Nephron progenitor cell (in vitro differentiated cells): ENCODE measurements at regions not wholly inside any gene's neighbourhood (a gene's known extent, or its start where the extent isn't known, plus 50 kb on each side); places are given as distances from the start of the nearest gene placed in this dataset.

ENCODE experiments used
- DNase-seq: peaks from one replicate; pipeline ENCODE4 v3.0.0; 2021
- H3K27ac Mint-ChIP-seq: 2 replicates; pipeline ENCODE4 v1.8.0; 2021; ENCODE audit warnings: mild to moderate bottlenecking, moderate library complexity, mixed read lengths
- H3K27me3 Mint-ChIP-seq: 2 replicates; pipeline ENCODE4 v1.8.0; 2021; ENCODE audit warnings: mild to moderate bottlenecking, low read depth, mixed read lengths; ENCODE audit not compliant: poor library complexity
- H3K36me3 Mint-ChIP-seq: 2 replicates; pipeline ENCODE4 v1.8.0; 2021; ENCODE audit warnings: low read depth, mixed read lengths
- H3K4me1 Mint-ChIP-seq: 2 replicates; pipeline ENCODE4 v1.8.0; 2021; ENCODE audit warnings: mixed read lengths
- H3K4me3 Mint-ChIP-seq: 2 replicates; pipeline ENCODE4 v1.8.0; 2021; ENCODE audit warnings: mild to moderate bottlenecking, moderate library complexity, mixed read lengths
- H3K9me3 Mint-ChIP-seq: 2 replicates; pipeline ENCODE4 v1.8.0; 2021; ENCODE audit warnings: mild to moderate bottlenecking, moderate library complexity, mixed read lengths
- TF ChIP-seq, protein P1 (sequence below): fragments of 200-600 bp; sonication (generic); IDR thresholded peaks from 2 replicates; pipeline ENCODE4 v1.5.0; 2021; ENCODE audit warnings: antibody characterized with exemption

DNA sequence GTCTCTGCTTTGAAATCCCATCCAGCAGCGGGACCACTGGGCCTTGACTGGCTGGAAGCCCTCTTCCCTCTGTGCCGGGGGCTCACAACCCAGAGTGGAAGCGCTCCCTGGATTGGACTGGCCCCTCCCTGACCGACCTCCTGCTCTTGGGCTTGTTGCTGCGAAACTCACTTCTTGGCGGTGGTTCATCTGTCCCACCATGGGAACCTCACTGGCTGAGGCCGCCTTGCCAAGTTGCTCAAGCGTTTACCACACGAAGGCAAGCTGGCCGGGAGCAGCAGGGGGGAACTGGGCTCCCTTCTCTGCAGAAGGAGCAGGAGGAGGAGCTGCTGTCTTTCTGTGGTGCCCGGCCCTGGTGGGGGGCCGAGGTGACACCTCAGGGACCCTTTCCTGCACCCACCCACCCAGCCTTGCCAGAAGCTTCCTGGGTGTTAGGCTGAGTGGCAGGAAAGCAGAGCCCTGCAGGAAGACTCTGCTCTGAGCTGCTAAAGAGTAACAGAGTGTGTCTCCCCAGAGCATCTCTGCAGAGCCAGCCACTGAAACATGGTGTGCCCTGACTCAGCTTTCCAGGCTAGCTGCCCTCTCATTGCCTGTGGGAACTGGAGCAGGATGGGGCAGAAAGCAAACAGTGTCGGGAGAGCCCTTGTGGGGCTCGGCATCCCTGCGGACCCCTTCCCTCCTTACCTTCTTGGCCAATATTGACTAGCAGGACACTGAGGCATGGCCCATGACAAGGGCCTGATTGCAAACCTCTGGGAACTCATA lies 88.5 kb upstream of the ALX4 start:
- H3K4me3 Mint-ChIP-seq: no peak overlapping the region
- peaks cover 31% of the 10 kb centered on the region for H3K4me1 Mint-ChIP-seq
- peak; percentile 33 for DNase-seq
- TF ChIP-seq, protein P1, sequence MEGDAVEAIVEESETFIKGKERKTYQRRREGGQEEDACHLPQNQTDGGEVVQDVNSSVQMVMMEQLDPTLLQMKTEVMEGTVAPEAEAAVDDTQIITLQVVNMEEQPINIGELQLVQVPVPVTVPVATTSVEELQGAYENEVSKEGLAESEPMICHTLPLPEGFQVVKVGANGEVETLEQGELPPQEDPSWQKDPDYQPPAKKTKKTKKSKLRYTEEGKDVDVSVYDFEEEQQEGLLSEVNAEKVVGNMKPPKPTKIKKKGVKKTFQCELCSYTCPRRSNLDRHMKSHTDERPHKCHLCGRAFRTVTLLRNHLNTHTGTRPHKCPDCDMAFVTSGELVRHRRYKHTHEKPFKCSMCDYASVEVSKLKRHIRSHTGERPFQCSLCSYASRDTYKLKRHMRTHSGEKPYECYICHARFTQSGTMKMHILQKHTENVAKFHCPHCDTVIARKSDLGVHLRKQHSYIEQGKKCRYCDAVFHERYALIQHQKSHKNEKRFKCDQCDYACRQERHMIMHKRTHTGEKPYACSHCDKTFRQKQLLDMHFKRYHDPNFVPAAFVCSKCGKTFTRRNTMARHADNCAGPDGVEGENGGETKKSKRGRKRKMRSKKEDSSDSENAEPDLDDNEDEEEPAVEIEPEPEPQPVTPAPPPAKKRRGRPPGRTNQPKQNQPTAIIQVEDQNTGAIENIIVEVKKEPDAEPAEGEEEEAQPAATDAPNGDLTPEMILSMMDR: no peak
- peaks cover 26% of the 10 kb centered on the region for H3K9me3 Mint-ChIP-seq
- peaks cover 23% of the 10 kb centered on the region for H3K27me3 Mint-ChIP-seq
- H3K27ac Mint-ChIP-seq: no peak overlapping the region
- peaks cover 7% of the 10 kb centered on the region for H3K36me3 Mint-ChIP-seq

DNA sequence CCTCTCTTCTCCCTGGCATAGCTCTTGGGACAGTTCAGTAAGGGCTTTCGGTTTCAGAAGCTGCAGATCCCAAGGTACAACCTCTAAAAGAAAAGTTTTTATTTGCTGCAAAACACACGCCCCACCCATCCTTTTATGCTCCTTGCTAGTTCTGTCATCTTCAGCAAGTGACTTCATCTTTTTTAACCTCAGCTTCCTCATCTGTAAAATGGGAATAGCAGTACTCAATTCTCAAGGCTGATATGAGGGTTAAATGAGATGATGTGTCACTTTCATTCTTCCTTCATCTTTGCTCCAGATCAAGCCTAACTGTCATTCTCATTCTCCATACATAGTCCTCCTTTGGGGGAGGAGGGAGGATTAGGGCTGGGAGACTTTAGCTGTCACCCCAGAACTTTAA lies 90.0 kb upstream of the ALX4 start:
- H3K4me3 Mint-ChIP-seq: no peak overlapping the region
- TF ChIP-seq, protein P1: no peak

DNA sequence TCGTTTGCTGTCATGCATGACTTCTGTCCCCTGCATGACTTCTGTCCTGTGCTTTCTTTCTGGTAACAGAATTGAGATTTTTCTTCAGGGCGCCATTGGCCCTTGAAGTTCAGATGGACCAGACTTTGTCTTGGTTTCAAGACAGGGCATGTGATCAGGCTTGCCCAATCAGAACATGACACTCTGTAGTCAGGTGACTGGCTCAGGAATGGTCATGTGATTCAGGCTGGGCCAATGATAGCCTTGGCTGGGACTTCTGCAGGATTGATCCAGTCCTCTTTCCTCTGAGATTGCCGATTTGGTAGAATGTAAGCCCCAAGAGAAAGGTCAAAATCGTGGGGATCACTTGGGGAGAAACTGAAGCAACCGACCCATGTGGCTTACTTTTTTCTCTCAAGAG lies 90.5 kb upstream of the ALX4 start:
- TF ChIP-seq, protein P1: no peak
- Mint-ChIP-seq H3K4me3 (no peak overlapping the region), H3K4me1 (peaks cover 46% of the 10 kb centered on the region), H3K36me3 (peaks cover 6% of the 10 kb centered on the region), H3K9me3 (peaks cover 9% of the 10 kb centered on the region), H3K27ac (no peak overlapping the region), H3K27me3 (peaks cover 24% of the 10 kb centered on the region)
- DNase-seq: no peak

More for the DNA sequence above, 90.0 kb upstream of the ALX4 start:
- peaks cover 20% of the 10 kb centered on the region for H3K27me3 Mint-ChIP-seq
- H3K27ac Mint-ChIP-seq: no peak overlapping the region
- peaks cover 12% of the 10 kb centered on the region for H3K9me3 Mint-ChIP-seq
- DNase-seq: no peak
- peaks cover 7% of the 10 kb centered on the region for H3K36me3 Mint-ChIP-seq
- H3K4me1 Mint-ChIP-seq: peaks cover 41% of the 10 kb centered on the region

DNA sequence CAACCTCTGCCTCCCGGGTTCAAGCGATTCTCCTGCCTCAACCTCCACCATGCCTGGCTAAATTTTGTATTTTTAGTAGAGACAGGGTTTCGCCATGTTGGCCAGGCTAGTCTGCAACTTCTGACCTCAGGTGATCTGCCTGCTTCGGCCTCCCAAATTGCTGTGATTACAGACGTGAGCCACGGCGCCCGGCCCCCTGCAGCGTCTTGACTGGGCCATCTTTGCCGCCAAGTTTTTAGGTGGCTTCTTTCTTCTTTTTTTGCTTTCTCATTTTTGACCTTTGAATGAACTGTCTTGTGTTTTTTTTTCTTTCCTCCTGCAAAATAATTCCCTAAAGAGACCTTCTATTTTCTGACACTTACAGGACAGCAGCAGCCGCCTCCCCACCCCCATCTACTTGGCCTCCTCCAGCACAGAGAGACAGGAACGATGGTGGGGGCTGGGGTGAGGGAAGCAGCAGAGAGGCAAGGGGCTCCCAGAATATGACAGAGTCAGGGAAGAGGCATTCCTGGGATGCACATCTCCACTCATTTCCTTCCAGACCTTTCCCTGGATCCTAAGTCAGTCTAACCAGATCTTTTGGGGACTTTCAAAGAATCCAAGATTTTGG lies 92.6 kb upstream of the ALX4 start:
- H3K4me1 Mint-ChIP-seq: peaks cover 52% of the 10 kb centered on the region
- no peaks in the 10 kb centered on the region for H3K9me3 Mint-ChIP-seq
- DNase-seq: no peak
- H3K36me3 Mint-ChIP-seq: no peaks in the 10 kb centered on the region
- peak overlapping the region; percentile 8 for H3K27ac Mint-ChIP-seq
- H3K27me3 Mint-ChIP-seq: peaks cover 32% of the 10 kb centered on the region
- H3K4me3 Mint-ChIP-seq: no peak overlapping the region
- TF ChIP-seq, protein P1: no peak

DNA sequence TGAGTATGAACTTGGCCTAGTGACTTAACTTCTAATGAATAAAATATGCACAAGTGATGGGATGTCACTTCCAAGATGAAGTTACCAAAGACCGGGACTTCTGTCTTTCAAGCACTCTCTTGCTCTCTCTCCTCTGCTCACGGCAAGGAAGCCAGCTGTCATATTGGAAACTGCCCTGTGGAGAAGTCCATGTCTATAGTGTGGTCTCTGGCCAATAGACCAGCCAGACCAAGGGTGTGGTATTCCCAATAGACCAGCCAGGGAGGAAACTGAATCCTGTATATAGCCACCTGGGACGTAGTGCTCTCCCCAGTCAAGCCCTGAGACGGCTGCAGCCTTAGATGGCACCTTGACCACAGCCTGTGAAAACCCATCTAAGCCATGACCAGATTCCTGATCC lies 93.2 kb upstream of the ALX4 start:
- Mint-ChIP-seq H3K4me3 (no peak overlapping the region), H3K9me3 (no peaks in the 10 kb centered on the region), H3K27me3 (peaks cover 37% of the 10 kb centered on the region), H3K36me3 (no peaks in the 10 kb centered on the region), H3K27ac (no peak overlapping the region), H3K4me1 (peaks cover 50% of the 10 kb centered on the region)
- no peak for DNase-seq
- TF ChIP-seq, protein P1: no peak
